ENCODE measurements at regions not wholly inside any gene's neighbourhood (a gene's known extent, or its start where the extent isn't known, plus 50 kb on each side); places are given as distances from the start of the nearest gene placed in this dataset.

GRCh38 chrX:39688576-39689375, 409.0 kb downstream of the BCOR start (continued):
- TF ChIP-seq KDM2B (CRISPR knock-in tag; IDR thresholded peaks at IDR 0.05): no peak
- no peak for TF ChIP-seq ZC3H4 (CRISPR knock-in tag; IDR thresholded peaks at IDR 0.05; ENCODE audit: borderline replicate concordance)
- peak in 1 of 2 experiments; percentile 73; a peak in 3 of 4 replicates for TF ChIP-seq MAZ (CRISPR knock-in tag; conservative IDR thresholded peaks at IDR 0.05 in 1 of 2, IDR thresholded peaks at IDR 0.05 in 1 of 2)
- no peak for TF ChIP-seq ZNF124 (CRISPR knock-in tag; IDR thresholded peaks at IDR 0.05)
- no peak for TF ChIP-seq BRF2 (IDR thresholded peaks at IDR 0.05; ENCODE audit: borderline replicate concordance, insufficient read depth, insufficient read length)
- peak; percentile 52; the same call in 1 of the 2 replicates for TF ChIP-seq PHF8 (IDR thresholded peaks at IDR 0.05; ENCODE audit: borderline replicate concordance, low read length)
- no peak for TF ChIP-seq NR2F6 (CRISPR knock-in tag; IDR thresholded peaks at IDR 0.05)
- no peak for TF ChIP-seq BRCA1 (IDR thresholded peaks at IDR 0.05)
- 0 out of 2 replicates have a peak, but pooled peaks have one; percentile 62 for TF ChIP-seq BRCA1 (CRISPR knock-in tag; IDR thresholded peaks at IDR 0.05)
- no peak for TF ChIP-seq SIX5 (IDR thresholded peaks at IDR 0.05; ENCODE audit: borderline replicate concordance in 1 of 2, insufficient read depth in 1 of 2, low read depth in 1 of 2, low read length in 2 of 2)
- TF ChIP-seq CTCF (IDR thresholded peaks at IDR 0.05 in 2 of 3, conservative IDR thresholded peaks at IDR 0.05 in 1 of 3; ENCODE audit: insufficient read depth in 2 of 3, low read depth in 1 of 3, low read length in 3 of 3): no peak
- TF ChIP-seq, protein P1, sequence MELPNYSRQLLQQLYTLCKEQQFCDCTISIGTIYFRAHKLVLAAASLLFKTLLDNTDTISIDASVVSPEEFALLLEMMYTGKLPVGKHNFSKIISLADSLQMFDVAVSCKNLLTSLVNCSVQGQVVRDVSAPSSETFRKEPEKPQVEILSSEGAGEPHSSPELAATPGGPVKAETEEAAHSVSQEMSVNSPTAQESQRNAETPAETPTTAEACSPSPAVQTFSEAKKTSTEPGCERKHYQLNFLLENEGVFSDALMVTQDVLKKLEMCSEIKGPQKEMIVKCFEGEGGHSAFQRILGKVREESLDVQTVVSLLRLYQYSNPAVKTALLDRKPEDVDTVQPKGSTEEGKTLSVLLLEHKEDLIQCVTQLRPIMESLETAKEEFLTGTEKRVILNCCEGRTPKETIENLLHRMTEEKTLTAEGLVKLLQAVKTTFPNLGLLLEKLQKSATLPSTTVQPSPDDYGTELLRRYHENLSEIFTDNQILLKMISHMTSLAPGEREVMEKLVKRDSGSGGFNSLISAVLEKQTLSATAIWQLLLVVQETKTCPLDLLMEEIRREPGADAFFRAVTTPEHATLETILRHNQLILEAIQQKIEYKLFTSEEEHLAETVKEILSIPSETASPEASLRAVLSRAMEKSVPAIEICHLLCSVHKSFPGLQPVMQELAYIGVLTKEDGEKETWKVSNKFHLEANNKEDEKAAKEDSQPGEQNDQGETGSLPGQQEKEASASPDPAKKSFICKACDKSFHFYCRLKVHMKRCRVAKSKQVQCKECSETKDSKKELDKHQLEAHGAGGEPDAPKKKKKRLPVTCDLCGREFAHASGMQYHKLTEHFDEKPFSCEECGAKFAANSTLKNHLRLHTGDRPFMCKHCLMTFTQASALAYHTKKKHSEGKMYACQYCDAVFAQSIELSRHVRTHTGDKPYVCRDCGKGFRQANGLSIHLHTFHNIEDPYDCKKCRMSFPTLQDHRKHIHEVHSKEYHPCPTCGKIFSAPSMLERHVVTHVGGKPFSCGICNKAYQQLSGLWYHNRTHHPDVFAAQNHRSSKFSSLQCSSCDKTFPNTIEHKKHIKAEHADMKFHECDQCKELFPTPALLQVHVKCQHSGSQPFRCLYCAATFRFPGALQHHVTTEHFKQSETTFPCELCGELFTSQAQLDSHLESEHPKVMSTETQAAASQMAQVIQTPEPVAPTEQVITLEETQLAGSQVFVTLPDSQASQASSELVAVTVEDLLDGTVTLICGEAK (IDR thresholded peaks at IDR 0.05): no peak
- TF ChIP-seq, protein P1 (CRISPR knock-in tag; IDR thresholded peaks at IDR 0.05): no peak
- TF ChIP-seq SP2 (IDR thresholded peaks at IDR 0.05; ENCODE audit: extremely low read depth, low read depth, low read length, poor library complexity, severe bottlenecking): no peak
- no peak for TF ChIP-seq NFIX (CRISPR knock-in tag; IDR thresholded peaks at IDR 0.05; ENCODE audit: low read depth)
